ENCODE measurements at regions not wholly inside any gene's neighbourhood (a gene's known extent, or its start where the extent isn't known, plus 50 kb on each side); places are given as distances from the start of the nearest gene placed in this dataset.

GRCh38 chr4:71938776-71939175 lies 93.0 kb upstream of the NPFFR2 start:
- no peak overlapping the region for H3K56ac ChIP-seq (ENCODE audit: low read length)
- H3K36me3 ChIP-seq (ENCODE audit: control insufficient read depth, insufficient read depth, low read length) = no peaks in the 10 kb centered on the region
- H2BK5ac ChIP-seq (ENCODE audit: low read length) = no peak overlapping the region
- no peak overlapping the region for H3K23ac ChIP-seq (ENCODE audit: low read length)
- H4K8ac ChIP-seq (ENCODE audit: low read depth, low read length) = no peak overlapping the region
- no peak overlapping the region for H3K4me2 ChIP-seq (ENCODE audit: low read length)
- no peak overlapping the region for H3K4me3 ChIP-seq (ENCODE audit: low read length)
- DNase-seq = no peak
- no peak overlapping the region for H3K4ac ChIP-seq (ENCODE audit: low read depth, low read length)
- no peak overlapping the region for H2BK15ac ChIP-seq (replicated peaks; ENCODE audit: low read depth)
- H3K79me2 ChIP-seq (ENCODE audit: control insufficient read depth, insufficient read depth, low read length) = no peaks in the 10 kb centered on the region
- H3K9ac ChIP-seq (ENCODE audit: low read length) = no peak overlapping the region
- no peak overlapping the region for H3K18ac ChIP-seq (ENCODE audit: low read length)
- H2AK5ac ChIP-seq (ENCODE audit: low read length) = no peak overlapping the region
- no peak overlapping the region for H3K27ac ChIP-seq (ENCODE audit: low read depth, low read length)
- H3K27me3 ChIP-seq (ENCODE audit: insufficient read depth, low read length, poor library complexity) = no peaks in the 10 kb centered on the region
- H3K4me1 ChIP-seq (ENCODE audit: control insufficient read depth, low read depth, low read length) = no peaks in the 10 kb centered on the region
- H4K5ac ChIP-seq (ENCODE audit: low read length) = no peak overlapping the region
- H3K79me1 ChIP-seq (ENCODE audit: low read length) = no peaks in the 10 kb centered on the region
- no peak overlapping the region for H2BK120ac ChIP-seq (ENCODE audit: low read depth, low read length)

- Histone ChIP-seq H3K27ac (ENCODE audit: low read depth, low read length) (no peak overlapping the region), H3K4me1 (ENCODE audit: control insufficient read depth, low read depth, low read length) (no peaks in the 10 kb centered on the region), H2BK120ac (ENCODE audit: low read depth, low read length) (no peak overlapping the region), H3K27me3 (ENCODE audit: insufficient read depth, low read length, poor library complexity) (no peaks in the 10 kb centered on the region), H4K5ac (ENCODE audit: low read length) (no peak overlapping the region), H2BK5ac (ENCODE audit: low read length) (no peak overlapping the region), H3K79me2 (ENCODE audit: control insufficient read depth, insufficient read depth, low read length) (no peaks in the 10 kb centered on the region), H3K18ac (ENCODE audit: low read length) (no peak overlapping the region), H3K36me3 (ENCODE audit: control insufficient read depth, insufficient read depth, low read length) (no peaks in the 10 kb centered on the region), H3K56ac (ENCODE audit: low read length) (no peak overlapping the region), H3K4ac (ENCODE audit: low read depth, low read length) (no peak overlapping the region), H3K23ac (ENCODE audit: low read length) (no peak overlapping the region), H3K4me2 (ENCODE audit: low read length) (no peak overlapping the region), H4K8ac (ENCODE audit: low read depth, low read length) (no peak overlapping the region), H2BK15ac (replicated peaks; ENCODE audit: low read depth) (no peak overlapping the region), H3K9ac (ENCODE audit: low read length) (no peak overlapping the region), H3K79me1 (ENCODE audit: low read length) (no peaks in the 10 kb centered on the region), H2AK5ac (ENCODE audit: low read length) (no peak overlapping the region), H3K4me3 (ENCODE audit: low read length) (no peak overlapping the region)
- no CpG with 5 or more reads among the region's 1 CpG for WGBS (ENCODE audit: extremely low coverage, insufficient coverage, low lambda C conversion rate)
- peak; percentile 76 for DNase-seq
These were observed 90.8 kb upstream of the NPFFR2 start for GRCh38 chr4:71941001-71941400.

- H2BK5ac ChIP-seq (ENCODE audit: low read length) = no peak overlapping the region
- H4K5ac ChIP-seq (ENCODE audit: low read length) = no peak overlapping the region
- no peaks in the 10 kb centered on the region for H3K36me3 ChIP-seq (ENCODE audit: control insufficient read depth, insufficient read depth, low read length)
- H3K27me3 ChIP-seq (ENCODE audit: insufficient read depth, low read length, poor library complexity) = no peaks in the 10 kb centered on the region
- no peak overlapping the region for H2BK120ac ChIP-seq (ENCODE audit: low read depth, low read length)
- H4K8ac ChIP-seq (ENCODE audit: low read depth, low read length) = no peak overlapping the region
- H3K79me2 ChIP-seq (ENCODE audit: control insufficient read depth, insufficient read depth, low read length) = no peaks in the 10 kb centered on the region
- no peak overlapping the region for H2BK15ac ChIP-seq (replicated peaks; ENCODE audit: low read depth)
- no peaks in the 10 kb centered on the region for H3K79me1 ChIP-seq (ENCODE audit: low read length)
- H3K18ac ChIP-seq (ENCODE audit: low read length) = no peak overlapping the region
- no peak overlapping the region for H3K4me3 ChIP-seq (ENCODE audit: low read length)
- no peak overlapping the region for H3K27ac ChIP-seq (ENCODE audit: low read depth, low read length)
- H2AK5ac ChIP-seq (ENCODE audit: low read length) = no peak overlapping the region
- WGBS (ENCODE audit: extremely low coverage, insufficient coverage, low lambda C conversion rate) = no CpG with 5 or more reads among the region's 2 CpGs
- peak; percentile 60 for DNase-seq
- H3K4me1 ChIP-seq (ENCODE audit: control insufficient read depth, low read depth, low read length) = no peaks in the 10 kb centered on the region
- no peak overlapping the region for H3K9ac ChIP-seq (ENCODE audit: low read length)
- no peak overlapping the region for H3K56ac ChIP-seq (ENCODE audit: low read length)
- no peak overlapping the region for H3K4ac ChIP-seq (ENCODE audit: low read depth, low read length)
- no peak overlapping the region for H3K4me2 ChIP-seq (ENCODE audit: low read length)
- no peak overlapping the region for H3K23ac ChIP-seq (ENCODE audit: low read length)
These were observed 86.8 kb upstream of the NPFFR2 start for GRCh38 chr4:71944956-71945355.

GRCh38 chr4:71945791-71946190 lies 86.0 kb upstream of the NPFFR2 start:
- no peaks in the 10 kb centered on the region for H3K79me1 ChIP-seq (ENCODE audit: low read length)
- no peak overlapping the region for H3K4me2 ChIP-seq (ENCODE audit: low read length)
- no peaks in the 10 kb centered on the region for H3K27me3 ChIP-seq (ENCODE audit: insufficient read depth, low read length, poor library complexity)
- no peak overlapping the region for H2BK120ac ChIP-seq (ENCODE audit: low read depth, low read length)
- H4K5ac ChIP-seq (ENCODE audit: low read length) = no peak overlapping the region
- no peaks in the 10 kb centered on the region for H3K4me1 ChIP-seq (ENCODE audit: control insufficient read depth, low read depth, low read length)
- no peak overlapping the region for H3K27ac ChIP-seq (ENCODE audit: low read depth, low read length)
- WGBS (ENCODE audit: extremely low coverage, insufficient coverage, low lambda C conversion rate) = no CpG with 5 or more reads among the region's 2 CpGs
- no peak overlapping the region for H3K18ac ChIP-seq (ENCODE audit: low read length)
- no peak overlapping the region for H3K4ac ChIP-seq (ENCODE audit: low read depth, low read length)
- no peak overlapping the region for H3K4me3 ChIP-seq (ENCODE audit: low read length)
- H3K56ac ChIP-seq (ENCODE audit: low read length) = no peak overlapping the region
- H3K79me2 ChIP-seq (ENCODE audit: control insufficient read depth, insufficient read depth, low read length) = no peaks in the 10 kb centered on the region
- no peak overlapping the region for H3K9ac ChIP-seq (ENCODE audit: low read length)
- no peak overlapping the region for H4K8ac ChIP-seq (ENCODE audit: low read depth, low read length)
- no peak overlapping the region for H2BK15ac ChIP-seq (replicated peaks; ENCODE audit: low read depth)
- H3K36me3 ChIP-seq (ENCODE audit: control insufficient read depth, insufficient read depth, low read length) = no peaks in the 10 kb centered on the region
- DNase-seq = no peak
- no peak overlapping the region for H2BK5ac ChIP-seq (ENCODE audit: low read length)
- H3K23ac ChIP-seq (ENCODE audit: low read length) = no peak overlapping the region
- no peak overlapping the region for H2AK5ac ChIP-seq (ENCODE audit: low read length)

- Histone ChIP-seq H3K79me2 (ENCODE audit: control insufficient read depth, insufficient read depth, low read length) (no peaks in the 10 kb centered on the region), H3K4me3 (ENCODE audit: low read length) (no peak overlapping the region), H2BK15ac (replicated peaks; ENCODE audit: low read depth) (no peak overlapping the region), H4K5ac (ENCODE audit: low read length) (no peak overlapping the region), H3K18ac (ENCODE audit: low read length) (no peak overlapping the region), H3K4me2 (ENCODE audit: low read length) (no peak overlapping the region), H3K79me1 (ENCODE audit: low read length) (no peaks in the 10 kb centered on the region), H3K23ac (ENCODE audit: low read length) (no peak overlapping the region), H2BK120ac (ENCODE audit: low read depth, low read length) (no peak overlapping the region), H3K27ac (ENCODE audit: low read depth, low read length) (no peak overlapping the region), H3K27me3 (ENCODE audit: insufficient read depth, low read length, poor library complexity) (no peaks in the 10 kb centered on the region), H4K8ac (ENCODE audit: low read depth, low read length) (no peak overlapping the region), H3K4ac (ENCODE audit: low read depth, low read length) (no peak overlapping the region), H3K36me3 (ENCODE audit: control insufficient read depth, insufficient read depth, low read length) (no peaks in the 10 kb centered on the region), H3K56ac (ENCODE audit: low read length) (no peak overlapping the region), H3K4me1 (ENCODE audit: control insufficient read depth, low read depth, low read length) (no peaks in the 10 kb centered on the region), H2BK5ac (ENCODE audit: low read length) (no peak overlapping the region), H2AK5ac (ENCODE audit: low read length) (no peak overlapping the region), H3K9ac (ENCODE audit: low read length) (no peak overlapping the region)
- WGBS (ENCODE audit: extremely low coverage, insufficient coverage, low lambda C conversion rate) = no CpG with 5 or more reads among the region's 2 CpGs
- DNase-seq = no peak
These were observed 72.8 kb upstream of the NPFFR2 start for GRCh38 chr4:71958978-71959377.

- H2AK5ac ChIP-seq (ENCODE audit: low read length) = no peak overlapping the region
- no peaks in the 10 kb centered on the region for H3K36me3 ChIP-seq (ENCODE audit: control insufficient read depth, insufficient read depth, low read length)
- H4K5ac ChIP-seq (ENCODE audit: low read length) = no peak overlapping the region
- no peak overlapping the region for H3K27ac ChIP-seq (ENCODE audit: low read depth, low read length)
- H3K4me1 ChIP-seq (ENCODE audit: control insufficient read depth, low read depth, low read length) = no peaks in the 10 kb centered on the region
- no peaks in the 10 kb centered on the region for H3K79me1 ChIP-seq (ENCODE audit: low read length)
- H3K18ac ChIP-seq (ENCODE audit: low read length) = no peak overlapping the region
- H2BK5ac ChIP-seq (ENCODE audit: low read length) = no peak overlapping the region
- H2BK15ac ChIP-seq (replicated peaks; ENCODE audit: low read depth) = no peak overlapping the region
- H3K27me3 ChIP-seq (ENCODE audit: insufficient read depth, low read length, poor library complexity) = no peaks in the 10 kb centered on the region
- no peak overlapping the region for H3K4me2 ChIP-seq (ENCODE audit: low read length)
- WGBS (ENCODE audit: extremely low coverage, insufficient coverage, low lambda C conversion rate) = no CpG with 5 or more reads among the region's 4 CpGs
- no peak overlapping the region for H3K9ac ChIP-seq (ENCODE audit: low read length)
- no peak overlapping the region for H3K4ac ChIP-seq (ENCODE audit: low read depth, low read length)
- H3K56ac ChIP-seq (ENCODE audit: low read length) = no peak overlapping the region
- DNase-seq = no peak
- H4K8ac ChIP-seq (ENCODE audit: low read depth, low read length) = no peak overlapping the region
- H3K4me3 ChIP-seq (ENCODE audit: low read length) = no peak overlapping the region
- no peaks in the 10 kb centered on the region for H3K79me2 ChIP-seq (ENCODE audit: control insufficient read depth, insufficient read depth, low read length)
- H3K23ac ChIP-seq (ENCODE audit: low read length) = no peak overlapping the region
- no peak overlapping the region for H2BK120ac ChIP-seq (ENCODE audit: low read depth, low read length)
These were observed 69.1 kb upstream of the NPFFR2 start for GRCh38 chr4:71962622-71963264.

Data from mesendoderm (in vitro differentiated cells).